Endothelial cell of umbilical vein (primary cell): ENCODE measurements at regions not wholly inside any gene's neighbourhood (a gene's known extent, or its start where the extent isn't known, plus 50 kb on each side); places are given as distances from the start of the nearest gene placed in this dataset.

ENCODE experiments used
- BruUV-seq: library from RNA; stranded (reverse); fragments of 400-500 nt; replicated peaks from 2 replicates; lab custom pipeline; 2021; lab: Mats Ljungman, UMichigan
- CTCF ChIA-PET: fragments of 300-600, 350-600 bp; sonication (Branson Sonifier 250); formaldehyde crosslinking; loops from one replicate; lab custom pipeline; 2021; ENCODE audit warnings: antibody characterized with exemption, inconsistent platforms; lab: Charles Lee
- POLR2A ChIA-PET: fragments of 300-600, 350-600 bp; sonication (Branson Sonifier 250); formaldehyde crosslinking; loops from one replicate; lab custom pipeline; 2021; ENCODE audit warnings: antibody characterized with exemption, inconsistent platforms; lab: Charles Lee
- DNase-seq: peaks from one replicate; pipeline ENCODE4 v3.0.0-alpha.2; 2011; ENCODE audit warnings: low read depth, low spot score
- FAIRE-seq: peaks from 2 replicates; lab custom pipeline; 2011; peaks lifted over from hg19 to GRCh38; lab: Jason Lieb, UNC
- H2AFZ ChIP-seq: 2 replicates; pipeline ENCODE4 v1.6.0; 2012; ENCODE audit warnings: low read depth, low read length, control low read depth, inconsistent platforms
- H3K27ac ChIP-seq: 2 replicates; pipeline ENCODE4 v1.5.1; 2011; ENCODE audit warnings: low read depth, mild to moderate bottlenecking, control low read depth, low read length, moderate library complexity; ENCODE audit not compliant: insufficient read depth
- H3K27me3 ChIP-seq, 2 experiments: 2 replicates each; pipeline versions ENCODE4 v1.6.0 to v1.6.1; 2011; ENCODE audit warnings: low read length in 2 of 2, mixed read lengths in 1 of 2; ENCODE audit not compliant: control insufficient read depth in 2 of 2, insufficient read depth in 2 of 2
- H3K36me3 ChIP-seq, 2 experiments: 2 replicates in 1 of 2; 3 replicates in 1 of 2; pipeline ENCODE4 v1.5.1; 2011; ENCODE audit warnings: low read length in 2 of 2, mild to moderate bottlenecking in 1 of 2, moderate library complexity in 1 of 2; ENCODE audit not compliant: control insufficient read depth in 2 of 2, insufficient read depth in 2 of 2; ENCODE audit errors: extremely low read depth in 1 of 2
- H3K4me1 ChIP-seq: 3 replicates; pipeline ENCODE4 v1.5.1; 2011; ENCODE audit warnings: mild to moderate bottlenecking, low read length; ENCODE audit not compliant: control insufficient read depth, insufficient read depth; ENCODE audit errors: extremely low read depth
- H3K4me2 ChIP-seq: 2 replicates; pipeline ENCODE4 v1.6.1; 2011; ENCODE audit warnings: low read length, control low read depth, mixed read lengths; ENCODE audit not compliant: insufficient read depth
- H3K4me3 ChIP-seq, 3 experiments: fragments of 200-600 bp in 1 of 3; sonication (generic), shearing (Covaris generic) in 1 of 3; replicated peaks in 1 of 3; 2 replicates each; pipeline ENCODE4 v1.5.1; 2011 to 2016; ENCODE audit warnings: control low read depth in 3 of 3, low read length in 3 of 3, mild to moderate bottlenecking in 2 of 3, inconsistent platforms in 1 of 3, low read depth in 1 of 3, moderate library complexity in 1 of 3; ENCODE audit not compliant: insufficient read depth in 1 of 3
- H3K79me2 ChIP-seq: 2 replicates; pipeline ENCODE4 v1.6.0; 2012; ENCODE audit warnings: low read length, inconsistent platforms; ENCODE audit not compliant: control insufficient read depth, insufficient read depth
- H3K9ac ChIP-seq: replicated peaks from 2 replicates; pipeline ENCODE3; 2011; ENCODE audit warnings: low read length, control low read depth; ENCODE audit not compliant: insufficient read depth; ENCODE audit errors: extremely low read depth
- H3K9me1 ChIP-seq: replicated peaks from 3 replicates; pipeline ENCODE4 v1.6.0; 2011; ENCODE audit warnings: mild to moderate bottlenecking, low read length; ENCODE audit not compliant: control insufficient read depth, insufficient read depth; ENCODE audit errors: extremely low read depth
- H3K9me3 ChIP-seq: replicated peaks from 2 replicates; pipeline ENCODE4 v1.5.1; 2012; ENCODE audit warnings: low read length, inconsistent platforms; ENCODE audit not compliant: control insufficient read depth, insufficient read depth
- H4K20me1 ChIP-seq: replicated peaks from 2 replicates; pipeline ENCODE3; 2011; ENCODE audit warnings: mild to moderate bottlenecking, low read length; ENCODE audit not compliant: control insufficient read depth, insufficient read depth; ENCODE audit errors: extremely low read depth
- EZH2 ChIP-seq: IDR thresholded peaks from 2 replicates; pipeline ENCODE4 v1.6.1; 2012; ENCODE audit warnings: borderline replicate concordance, low read depth, mild to moderate bottlenecking, moderate library complexity, low read length, inconsistent platforms; ENCODE audit not compliant: severe bottlenecking
- FOS ChIP-seq: IDR thresholded peaks from 2 replicates; pipeline ENCODE4 v1.6.1; 2011; ENCODE audit warnings: mild to moderate bottlenecking, low read length, moderate library complexity, borderline replicate concordance; ENCODE audit not compliant: insufficient read depth
- GATA2 ChIP-seq: IDR thresholded peaks from 2 replicates; pipeline ENCODE4 v1.7.0; 2011; ENCODE audit warnings: low read depth, mild to moderate bottlenecking, moderate library complexity, mixed read lengths, low read length; ENCODE audit not compliant: insufficient read length, insufficient read depth
- JUN ChIP-seq: IDR thresholded peaks from 2 replicates; pipeline ENCODE4 v1.6.1; 2011; ENCODE audit warnings: borderline replicate concordance, low read depth; ENCODE audit not compliant: insufficient read length, insufficient read depth
- MYC ChIP-seq: IDR thresholded peaks from one replicate; pipeline ENCODE4 v1.6.1; 2011; ENCODE audit warnings: mild to moderate bottlenecking, low read depth, low read length
- POLR2A ChIP-seq: IDR thresholded peaks from 2 replicates; pipeline ENCODE4 v1.6.1; 2012; ENCODE audit warnings: low read depth, mild to moderate bottlenecking, control low read depth, low read length
- POLR2AphosphoS5 ChIP-seq: IDR thresholded peaks from 2 replicates; pipeline ENCODE4 v1.6.1; 2012; ENCODE audit warnings: low read depth, mild to moderate bottlenecking, control low read depth, low read length, moderate library complexity; ENCODE audit not compliant: insufficient read depth
- dilution Hi-C: fragments of 300-500 bp; cut with MboI; formaldehyde crosslinking; loops from one replicate; pipeline ENCODE4 v1.15.0; 2019; ENCODE audit warnings: low sequenced_read_pairs; ENCODE audit not compliant: extremely low pct_ligation_motif_present
- intact Hi-C: fragments of 100-400 bp; cut with micrococcal nuclease; formaldehyde crosslinking; loops from one replicate; pipeline ENCODE4 v1.10.0; 2022
- TF ChIP-seq, protein P1 (sequence below), 2 donors: IDR thresholded peaks; 1 replicate in 1 of 2; 2 replicates in 1 of 2; pipeline ENCODE4 v1.5.1; 2011; ENCODE audit warnings: low read length in 2 of 2, mild to moderate bottlenecking in 2 of 2, moderate library complexity in 2 of 2, control low read depth in 1 of 2, inconsistent platforms in 1 of 2, low read depth in 1 of 2; ENCODE audit not compliant: insufficient read depth in 1 of 2; ENCODE audit errors: extremely low read depth in 1 of 2
- TF ChIP-seq, protein P2 (sequence below): IDR thresholded peaks from 2 replicates; pipeline ENCODE4 v1.6.1; 2011; ENCODE audit not compliant: insufficient read depth, insufficient read length

GRCh38 chr5:175107028-175107588, 336.9 kb downstream of the DRD1 start:
- POLR2A ChIA-PET, result no interaction called here
- DNase-seq (no peak), FAIRE-seq (no peak)
- no peaks in the 10 kb centered on the region for H3K27me3 ChIP-seq
- no peak overlapping the region for H3K4me2 ChIP-seq
- H3K36me3 ChIP-seq, result no peaks in the 10 kb centered on the region
- no peaks in the 10 kb centered on the region for H3K79me2 ChIP-seq
- H3K9me3 ChIP-seq, result peaks cover 5% of the 10 kb centered on the region
- no peaks in the 10 kb centered on the region for H3K9me1 ChIP-seq
- no TSS peak for BruUV-seq
- H2AFZ ChIP-seq, result no peak overlapping the region
- no peak for TF ChIP-seq FOS
- TF ChIP-seq, protein P1, sequence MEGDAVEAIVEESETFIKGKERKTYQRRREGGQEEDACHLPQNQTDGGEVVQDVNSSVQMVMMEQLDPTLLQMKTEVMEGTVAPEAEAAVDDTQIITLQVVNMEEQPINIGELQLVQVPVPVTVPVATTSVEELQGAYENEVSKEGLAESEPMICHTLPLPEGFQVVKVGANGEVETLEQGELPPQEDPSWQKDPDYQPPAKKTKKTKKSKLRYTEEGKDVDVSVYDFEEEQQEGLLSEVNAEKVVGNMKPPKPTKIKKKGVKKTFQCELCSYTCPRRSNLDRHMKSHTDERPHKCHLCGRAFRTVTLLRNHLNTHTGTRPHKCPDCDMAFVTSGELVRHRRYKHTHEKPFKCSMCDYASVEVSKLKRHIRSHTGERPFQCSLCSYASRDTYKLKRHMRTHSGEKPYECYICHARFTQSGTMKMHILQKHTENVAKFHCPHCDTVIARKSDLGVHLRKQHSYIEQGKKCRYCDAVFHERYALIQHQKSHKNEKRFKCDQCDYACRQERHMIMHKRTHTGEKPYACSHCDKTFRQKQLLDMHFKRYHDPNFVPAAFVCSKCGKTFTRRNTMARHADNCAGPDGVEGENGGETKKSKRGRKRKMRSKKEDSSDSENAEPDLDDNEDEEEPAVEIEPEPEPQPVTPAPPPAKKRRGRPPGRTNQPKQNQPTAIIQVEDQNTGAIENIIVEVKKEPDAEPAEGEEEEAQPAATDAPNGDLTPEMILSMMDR (IDR thresholded peaks at IDR 0.05; ENCODE audit: extremely low read depth in 1 of 2, insufficient read depth in 1 of 2, low read depth in 1 of 2, low read length in 2 of 2), result no peak
- no peak for TF ChIP-seq EZH2
- TF ChIP-seq MYC, result no peak
- TF ChIP-seq POLR2A, result no peak
- TF ChIP-seq POLR2AphosphoS5, result no peak
- TF ChIP-seq JUN, result no peak
- TF ChIP-seq, protein P2, sequence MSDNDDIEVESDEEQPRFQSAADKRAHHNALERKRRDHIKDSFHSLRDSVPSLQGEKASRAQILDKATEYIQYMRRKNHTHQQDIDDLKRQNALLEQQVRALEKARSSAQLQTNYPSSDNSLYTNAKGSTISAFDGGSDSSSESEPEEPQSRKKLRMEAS, result no peak
- no peak for TF ChIP-seq GATA2
- no peaks in the 10 kb centered on the region for H4K20me1 ChIP-seq
- H3K27ac ChIP-seq, result no peak overlapping the region
- no peak overlapping the region for H3K4me3 ChIP-seq
- intact Hi-C loops, result no loop called here
- no peak overlapping the region for H3K9ac ChIP-seq
- CTCF ChIA-PET, result no interaction called here
- dilution Hi-C loops, result no loop called here
- H3K4me1 ChIP-seq, result no peaks in the 10 kb centered on the region
